Middle frontal gyrus (tissue), 1 donor: ENCODE measurements at regions not wholly inside any gene's neighbourhood (a gene's known extent, or its start where the extent isn't known, plus 50 kb on each side); places are given as distances from the start of the nearest gene placed in this dataset.
"Not testable (repeated sequence)": the region's sequence is repeated elsewhere in the genome, so short reads cannot be mapped to it uniquely, and the experiment has no call there.

Experiments
- DNase-seq: peaks from one replicate; pipeline ENCODE4 v3.0.0-alpha.2; 2015; ENCODE audit warnings: low spot score; ENCODE audit errors: extremely low spot score

GRCh38 chr13:97858161-97858560 is 95.3 kb upstream of the IPO5 start:
- DNase-seq = no peak

GRCh38 chr13:97866346-97866745 is 87.1 kb upstream of the IPO5 start:
- no peak for DNase-seq

GRCh38 chr13:97866751-97867150 is 86.7 kb upstream of the IPO5 start:
- DNase-seq = no peak

GRCh38 chr13:97873398-97873797 is 80.1 kb upstream of the IPO5 start:
- no peak for DNase-seq

GRCh38 chr13:97875218-97875617 is 78.3 kb upstream of the IPO5 start:
- DNase-seq = no peak

- DNase-seq = no peak
Measured at GRCh38 chr13:97875911-97876310, 77.6 kb upstream of the IPO5 start.

GRCh38 chr13:97878431-97879375 is 74.8 kb upstream of the IPO5 start:
- no peak for DNase-seq

GRCh38 chr13:97879646-97880310 is 73.7 kb upstream of the IPO5 start:
- no peak for DNase-seq

- DNase-seq = no peak
Measured at GRCh38 chr13:97880311-97880675, 73.2 kb upstream of the IPO5 start.

- DNase-seq = no peak
Measured at GRCh38 chr13:97881556-97881955, 71.9 kb upstream of the IPO5 start.

- no peak for DNase-seq
Measured at GRCh38 chr13:97883396-97883795, 70.1 kb upstream of the IPO5 start.

- peak; percentile 8 for DNase-seq
Measured at GRCh38 chr13:97884707-97885468, 68.6 kb upstream of the IPO5 start.

GRCh38 chr13:97885641-97886040 is 67.8 kb upstream of the IPO5 start:
- DNase-seq = peak; percentile 17

GRCh38 chr13:97889803-97890202 is 63.7 kb upstream of the IPO5 start:
- DNase-seq = no peak

- DNase-seq = no peak
Measured at GRCh38 chr13:97890573-97890972, 62.9 kb upstream of the IPO5 start.

GRCh38 chr13:97891964-97892363 is 61.5 kb upstream of the IPO5 start:
- not testable (repeated sequence) for DNase-seq

GRCh38 chr13:97892717-97893116 is 60.8 kb upstream of the IPO5 start:
- DNase-seq = no peak

GRCh38 chr13:97895383-97895782 is 58.1 kb upstream of the IPO5 start:
- no peak for DNase-seq

- no peak for DNase-seq
Measured at GRCh38 chr13:97896446-97896845, 57.0 kb upstream of the IPO5 start.

GRCh38 chr13:97901716-97902115 is 51.8 kb upstream of the IPO5 start:
- no peak for DNase-seq
